Fibroblast of skin of left quadriceps (primary cell): ENCODE measurements at regions not wholly inside any gene's neighbourhood (a gene's known extent, or its start where the extent isn't known, plus 50 kb on each side); places are given as distances from the start of the nearest gene placed in this dataset.

ENCODE experiments used
- DNase-seq, 2 experiments: peaks; one replicate each; pipeline ENCODE4 v3.0.0-alpha.2; 2013; ENCODE audit warnings: low read depth in 2 of 2

DNA sequence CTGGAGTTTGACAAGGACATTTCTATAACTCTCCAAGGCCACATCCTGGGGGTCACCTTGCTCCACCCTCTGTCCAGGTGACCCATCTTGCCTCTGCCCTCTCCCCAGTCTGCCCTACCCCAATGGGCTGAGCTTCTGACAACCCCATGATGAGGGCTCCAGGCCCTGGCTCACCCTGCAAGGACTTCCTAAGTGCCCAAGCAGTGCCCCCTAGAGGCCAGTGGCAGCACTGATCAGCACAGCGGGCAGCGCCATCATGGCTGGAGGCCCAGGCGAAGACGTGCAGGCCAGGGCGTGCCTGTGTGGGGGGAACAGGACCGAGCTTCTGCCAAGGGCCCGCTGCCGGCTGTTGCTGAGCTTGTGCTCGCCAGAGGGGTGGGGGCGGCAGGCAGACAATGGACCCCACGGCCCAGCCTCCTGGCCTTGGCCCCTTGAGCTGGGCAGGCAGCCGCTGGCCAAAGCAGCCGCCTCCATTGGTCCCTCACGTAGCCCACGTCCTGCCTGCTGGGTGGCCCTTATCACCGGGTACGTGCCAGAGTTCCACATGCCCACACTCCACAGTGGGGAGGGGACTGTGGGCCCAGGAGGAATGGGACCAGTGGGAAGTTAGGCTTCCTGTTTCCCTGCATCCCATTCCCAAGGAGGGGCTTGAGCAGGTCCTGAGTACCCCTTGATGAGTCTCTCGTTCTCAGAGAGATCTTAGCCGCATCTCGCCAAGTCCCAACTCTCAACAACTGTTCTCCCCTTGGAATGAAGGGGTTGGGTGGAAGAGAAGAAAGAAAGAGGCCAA lies 64.3 kb downstream of the MRPL14 start:
- DNase-seq: no peak

DNA sequence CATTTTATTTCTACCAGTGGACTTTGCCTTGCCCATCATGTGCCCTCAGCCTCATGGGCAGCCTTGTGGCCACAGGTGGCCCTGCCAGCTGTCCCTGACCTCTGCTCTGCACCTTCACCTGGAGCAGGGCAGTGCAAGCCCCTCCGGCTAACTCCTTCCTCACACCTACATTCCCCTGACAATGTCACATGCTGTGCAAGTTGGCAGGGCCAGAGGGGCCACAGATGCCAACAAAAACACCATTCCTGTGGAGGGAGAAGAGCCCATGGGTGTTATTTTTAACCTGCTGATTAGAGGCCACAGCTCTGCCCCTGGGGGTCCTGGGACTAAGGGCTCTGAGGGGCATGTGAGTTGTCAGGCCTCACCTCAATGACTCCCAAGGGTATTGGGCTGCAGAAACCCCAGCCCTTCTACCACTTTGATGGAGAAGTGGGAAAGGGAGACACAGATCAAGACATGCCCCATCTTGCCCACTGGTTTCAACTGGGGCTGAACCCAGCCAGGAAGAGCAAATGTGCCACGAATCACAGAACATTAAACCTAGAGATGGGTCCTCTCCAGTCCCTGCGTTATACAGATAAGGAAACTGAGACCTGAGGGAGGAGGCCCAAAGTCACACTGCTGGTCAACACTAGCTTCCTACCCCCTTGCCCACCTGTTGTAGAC lies 65.0 kb downstream of the MRPL14 start:
- no peak for DNase-seq

DNA sequence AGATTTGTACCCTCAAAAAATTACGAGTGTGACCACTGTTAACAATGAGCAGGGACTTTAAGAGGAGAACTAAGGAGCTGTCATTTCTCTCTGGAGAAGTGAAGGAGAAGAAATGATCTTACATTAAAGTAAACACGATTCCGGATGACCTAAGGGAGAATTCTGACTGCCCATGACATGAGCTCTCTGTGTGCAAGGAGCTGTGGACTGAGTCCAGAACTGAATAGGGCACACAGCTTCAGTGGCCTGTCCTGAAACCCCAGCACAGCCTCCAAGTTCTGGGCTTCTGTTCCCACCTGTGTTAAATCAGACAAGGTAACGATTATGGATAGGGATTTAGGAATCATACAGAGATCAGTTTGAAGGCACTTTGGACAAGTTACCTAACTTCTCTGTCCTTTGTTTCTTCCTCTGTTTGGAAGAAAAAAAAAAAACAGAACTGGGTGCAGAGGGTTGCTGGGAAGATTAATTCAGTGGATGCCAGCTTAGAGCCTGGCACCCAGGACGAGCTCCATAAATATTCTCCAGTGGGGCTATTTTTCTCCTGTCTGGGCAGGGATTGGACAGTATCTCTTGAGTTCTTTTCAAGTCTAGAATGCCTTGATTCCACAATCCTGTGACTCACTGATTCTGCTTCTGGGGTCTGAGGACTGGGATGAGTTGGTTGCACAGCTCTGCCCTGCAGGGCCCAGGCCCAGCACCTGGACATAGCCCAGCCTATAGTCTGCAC lies 65.7 kb downstream of the MRPL14 start:
- DNase-seq: no peak

DNA sequence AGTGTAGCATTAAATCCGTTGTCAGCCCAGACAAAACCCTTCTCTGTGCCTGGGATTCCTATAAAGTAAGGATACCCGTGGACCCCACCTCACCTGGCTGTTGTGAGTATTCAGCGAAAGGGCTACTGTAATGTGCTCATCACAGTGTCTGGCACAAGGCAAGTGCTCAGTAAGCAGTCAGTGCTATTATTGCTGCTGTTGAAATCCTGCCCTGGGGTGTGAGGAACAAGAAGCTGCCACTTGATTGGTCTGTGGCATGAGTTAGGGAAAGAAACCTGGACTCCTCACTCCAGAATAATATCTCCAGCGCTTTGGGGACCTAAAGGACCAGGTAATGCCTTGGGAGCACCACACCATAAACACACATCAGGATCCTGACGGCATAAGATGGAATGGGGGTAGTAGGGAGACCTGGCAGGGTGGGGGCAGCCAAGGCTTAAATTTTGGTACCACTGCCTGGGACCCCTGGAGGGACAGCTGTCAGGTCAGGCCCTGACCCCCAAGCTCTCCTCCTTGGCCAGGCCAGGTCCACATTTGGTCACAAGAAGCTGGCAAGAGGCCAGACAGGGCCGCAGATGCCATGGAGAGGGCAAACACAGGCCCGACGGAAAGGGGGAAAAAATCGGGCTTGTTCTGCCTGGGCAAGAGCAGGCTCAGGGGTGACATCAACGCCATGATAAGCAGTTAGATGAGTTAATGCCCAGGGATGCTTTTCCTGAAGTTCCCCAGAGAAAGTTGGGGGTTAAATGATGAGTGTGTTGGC lies 66.5 kb downstream of the MRPL14 start:
- DNase-seq: no peak

DNA sequence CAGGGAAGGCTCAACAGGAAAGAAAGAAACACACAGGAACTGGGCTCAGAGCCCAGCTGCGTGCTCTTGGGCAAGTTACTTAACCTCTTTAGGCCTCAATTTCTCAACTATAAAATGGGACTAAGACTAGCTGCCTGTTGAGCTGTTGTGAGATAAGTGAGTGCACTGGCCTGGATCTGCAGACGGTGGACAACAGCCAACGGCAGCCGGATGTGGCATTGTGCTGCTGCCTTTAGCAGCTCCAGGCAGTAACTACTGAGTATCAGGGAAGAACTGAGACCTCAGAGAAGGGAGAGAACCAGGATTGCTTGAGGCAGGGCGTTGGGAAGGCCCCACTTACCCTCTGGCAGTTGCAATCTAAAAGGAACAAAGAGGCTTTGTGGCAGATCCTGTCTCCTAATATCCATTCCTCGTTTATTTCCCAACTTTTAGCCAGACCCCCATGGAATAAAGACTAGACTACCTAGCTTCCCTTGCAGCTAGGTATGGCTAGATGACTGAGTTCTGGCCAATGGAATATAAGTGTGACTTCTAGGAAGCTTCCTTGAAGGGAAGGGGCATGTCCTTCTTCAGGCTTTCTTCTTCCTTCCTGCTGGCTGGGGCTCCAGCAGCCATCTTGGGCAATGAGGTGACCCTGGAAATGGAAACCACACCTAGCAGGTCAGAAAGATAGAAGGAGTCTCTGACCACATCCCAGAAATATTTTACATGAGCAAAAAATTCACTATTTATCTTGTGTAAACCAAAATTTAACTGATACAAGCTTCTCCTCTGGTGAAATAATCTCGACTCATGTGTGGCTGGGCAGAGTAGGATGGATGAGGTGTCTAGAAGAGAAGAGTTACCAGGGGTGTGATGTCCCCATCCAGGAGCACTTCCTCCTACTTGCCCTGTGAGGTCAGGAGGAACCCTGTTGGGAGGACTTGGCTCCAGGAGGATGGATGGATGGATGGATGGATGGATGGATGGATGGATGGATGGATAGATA lies 67.6 kb downstream of the MRPL14 start:
- no peak for DNase-seq

DNA sequence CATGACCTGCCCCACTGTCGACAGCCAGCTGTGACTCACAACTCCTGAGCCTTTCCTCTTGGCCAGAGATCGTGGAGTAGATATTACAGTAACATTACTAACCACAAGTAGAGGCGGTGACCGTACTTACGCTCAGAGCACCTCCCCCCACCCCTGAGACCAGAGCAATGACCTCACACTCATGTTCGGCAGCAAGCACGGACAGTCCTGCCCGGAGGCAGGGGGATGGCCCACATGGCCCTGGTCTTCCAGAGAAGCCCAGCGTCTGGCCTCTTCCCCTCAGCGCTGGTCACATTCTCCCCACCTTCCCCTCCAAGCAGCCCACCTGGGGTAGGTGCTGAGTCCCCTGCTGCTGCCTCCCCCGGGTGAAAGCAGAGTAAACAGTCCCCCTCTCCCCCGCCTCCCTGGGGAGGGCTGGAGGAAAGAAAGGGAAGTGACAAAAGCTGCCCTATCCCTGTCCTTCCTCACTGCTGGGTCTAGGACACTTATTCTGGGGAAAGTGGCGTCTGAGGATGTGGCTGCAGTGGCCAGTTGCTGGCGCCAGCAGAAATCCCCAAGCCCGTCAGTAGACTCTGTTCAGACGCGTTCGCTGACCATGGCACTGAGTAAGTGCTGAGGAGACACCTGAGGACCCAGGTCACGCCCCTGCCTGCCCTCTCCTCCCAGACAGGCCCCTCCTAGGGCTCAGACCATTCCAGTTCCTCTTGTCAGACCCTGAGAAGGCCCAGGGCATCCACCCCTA lies 68.5 kb downstream of the MRPL14 start:
- DNase-seq: peak; percentile 86 to 87

DNA sequence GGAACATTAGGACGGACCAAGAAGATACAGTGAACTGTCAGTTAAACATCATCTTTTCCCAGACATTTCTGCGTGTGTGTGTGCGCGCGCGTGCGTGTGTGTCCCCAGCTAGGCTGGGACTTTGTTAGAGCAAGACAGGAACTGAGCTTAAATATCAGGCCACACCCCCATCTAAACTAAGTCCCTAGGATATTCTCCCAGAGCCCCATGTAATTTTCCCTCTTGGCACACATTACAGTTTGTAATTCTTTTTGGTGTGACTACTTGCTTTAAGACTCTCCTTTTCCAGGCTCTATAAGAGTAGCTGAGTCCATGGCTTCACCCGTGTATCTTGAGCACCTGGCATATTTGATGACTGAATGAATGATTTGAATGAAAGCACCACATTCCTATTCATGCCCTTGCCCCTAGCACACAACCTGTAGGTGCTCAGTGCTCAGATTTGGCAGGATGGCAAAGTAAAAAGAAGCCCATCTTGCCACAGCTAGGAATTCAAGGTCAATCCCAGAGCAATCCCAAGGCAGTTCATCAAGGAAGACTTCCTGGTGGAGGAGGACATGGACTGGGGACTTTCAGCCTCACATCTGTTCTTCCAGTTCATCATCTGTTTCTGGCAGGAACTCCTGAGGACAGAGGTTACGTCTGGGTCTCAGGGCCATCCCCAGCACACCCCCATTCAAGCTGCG lies 69.2 kb downstream of the MRPL14 start:
- no peak for DNase-seq

DNA sequence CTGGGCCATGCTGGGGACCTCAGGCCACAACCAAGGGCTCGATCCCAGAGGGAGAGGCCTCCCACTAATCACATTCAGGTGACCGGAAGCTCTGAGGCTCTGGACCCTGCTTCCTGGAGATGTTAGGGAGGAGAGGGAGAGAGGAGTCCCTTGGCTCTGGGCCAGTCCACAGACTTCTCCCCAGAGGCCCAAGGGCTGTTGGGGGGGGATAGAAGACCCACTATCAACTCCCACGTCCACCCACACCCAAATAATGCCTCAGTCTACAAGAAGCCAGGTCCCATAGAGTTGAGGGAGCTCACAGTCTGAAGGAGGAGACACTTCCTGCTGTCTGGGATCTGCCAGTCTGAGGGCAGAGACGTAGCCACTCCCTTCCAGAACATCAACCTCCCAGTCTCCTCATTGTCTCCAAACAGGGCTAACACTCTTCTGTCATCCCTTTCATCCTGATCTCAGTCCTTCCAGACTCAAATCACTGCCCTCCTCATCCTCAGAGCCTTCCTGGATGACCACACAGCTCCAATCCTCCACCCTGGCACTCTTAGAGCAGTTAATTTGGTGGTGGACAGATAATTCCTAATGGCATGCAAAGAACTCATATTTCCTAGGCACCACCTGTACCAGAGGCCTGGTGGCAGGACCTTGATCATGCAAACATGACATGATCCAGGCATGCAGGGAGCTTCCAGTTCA lies 69.9 kb downstream of the MRPL14 start:
- no peak for DNase-seq

DNA sequence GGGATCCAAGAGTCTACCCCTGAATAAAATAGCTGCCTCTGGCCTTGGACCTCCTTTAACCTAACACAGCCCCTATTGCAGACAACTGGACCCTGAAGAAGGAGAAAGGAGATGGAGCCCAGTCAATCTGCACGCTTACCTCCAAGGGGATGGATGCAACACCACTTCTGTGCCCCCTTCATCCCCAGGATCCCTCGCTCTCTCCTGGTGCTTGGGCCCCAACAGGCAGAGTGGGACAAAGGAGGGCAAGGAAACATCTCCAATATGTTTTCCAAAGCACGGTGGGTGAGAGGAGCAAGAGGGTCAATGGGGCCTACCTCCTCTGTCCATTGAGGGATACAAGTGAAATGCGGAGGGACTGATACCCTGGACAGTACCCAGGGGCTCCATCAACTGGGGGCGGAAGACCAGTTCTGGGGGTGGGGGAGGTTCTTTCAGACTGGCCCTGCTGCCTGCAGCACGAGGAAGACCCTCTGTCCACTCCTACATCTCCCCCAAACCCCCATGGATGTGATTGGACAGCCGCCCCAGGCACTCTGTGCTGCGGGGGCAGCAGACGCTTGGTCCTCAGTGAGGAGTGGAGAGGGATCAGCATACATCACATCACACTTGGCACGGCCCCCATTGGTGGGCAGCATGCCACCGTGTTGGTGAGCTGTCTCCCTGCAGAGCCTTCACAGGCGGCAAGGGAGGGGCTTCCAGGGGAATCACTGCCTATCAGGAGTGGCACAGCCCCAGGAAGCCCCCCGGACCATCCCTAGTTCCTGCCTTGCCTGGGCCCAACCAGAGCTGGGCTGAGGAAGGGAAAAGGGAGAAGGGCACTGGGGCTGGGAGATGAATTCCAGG lies 70.6 kb downstream of the MRPL14 start:
- peak; percentile 45 to 62 for DNase-seq

DNA sequence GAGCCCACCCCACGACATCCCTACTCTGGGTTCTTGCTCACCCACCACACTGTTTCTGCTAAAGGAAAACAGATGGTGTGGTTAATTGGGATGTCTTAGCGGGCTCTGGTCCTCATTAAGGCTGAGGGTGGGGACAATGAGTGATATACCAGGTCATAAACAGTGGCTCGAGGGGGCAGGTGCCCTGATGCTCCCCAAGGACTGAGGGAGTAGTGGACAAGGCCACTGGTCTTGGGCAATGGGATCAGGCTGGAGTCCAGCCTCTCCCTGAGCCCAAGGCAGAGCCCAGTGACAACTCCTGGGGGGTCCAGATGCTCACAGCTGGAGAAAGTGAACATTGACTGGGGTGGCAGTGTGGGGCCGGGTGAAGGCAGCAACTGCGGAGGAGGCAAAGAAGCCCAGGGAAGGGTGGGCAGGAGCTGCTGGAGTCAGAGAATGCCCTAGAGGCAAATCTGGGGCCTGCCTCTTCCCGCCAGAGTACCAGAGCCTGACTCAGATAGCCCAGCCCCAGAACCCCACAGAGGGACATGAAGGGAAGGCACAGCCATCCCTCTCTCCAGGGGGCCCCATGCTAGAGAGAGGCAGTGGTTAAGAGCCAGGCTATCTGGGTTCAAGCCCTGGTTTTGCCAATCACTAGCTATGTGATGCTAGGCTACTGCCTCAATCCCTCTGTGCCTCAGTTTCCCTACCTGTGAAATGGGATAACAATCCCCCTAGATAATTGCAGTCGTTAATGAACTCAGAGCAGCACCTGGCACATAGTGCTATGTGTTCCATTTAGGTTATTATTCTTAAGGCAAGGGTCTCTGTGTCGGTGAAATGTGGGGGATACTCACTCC lies 72.3 kb downstream of the MRPL14 start:
- DNase-seq: peak; percentile 77 to 78

DNA sequence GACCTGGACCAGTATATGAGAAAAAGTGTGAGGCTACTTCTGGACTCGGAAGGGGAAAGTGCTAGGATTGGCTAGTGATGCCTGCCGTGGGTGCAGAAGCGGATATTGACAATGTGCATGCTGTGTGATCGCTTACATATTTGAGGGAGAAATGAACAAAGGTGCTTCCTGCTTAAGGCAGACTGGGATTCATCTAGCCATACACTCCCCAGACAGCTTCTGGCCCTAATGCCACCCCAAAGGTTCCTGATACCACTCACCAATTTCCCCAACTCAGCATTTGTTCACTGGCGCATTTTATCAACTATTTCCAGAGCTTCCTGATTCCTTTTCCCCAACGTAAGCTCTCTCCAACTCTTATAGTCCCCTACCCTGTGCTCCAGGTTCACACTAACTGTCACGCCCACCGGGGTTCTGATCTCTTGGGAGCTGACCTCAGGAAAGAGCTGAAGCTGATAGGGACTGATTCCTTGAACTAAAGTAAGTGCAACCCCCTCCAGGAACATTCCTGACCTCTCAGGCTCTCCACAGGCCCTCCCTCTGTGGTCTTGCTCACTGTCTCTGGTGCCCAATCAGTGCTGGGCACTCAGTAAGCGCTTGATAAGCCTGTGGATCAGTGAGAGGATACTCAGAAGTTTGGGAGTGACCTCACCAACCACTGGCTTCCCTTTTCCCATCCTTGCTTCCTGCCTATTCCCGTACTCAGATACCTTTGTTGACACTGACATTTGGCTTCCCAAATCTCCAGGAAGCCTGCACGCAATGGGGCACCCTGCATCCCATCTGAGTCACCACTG lies 73.3 kb downstream of the MRPL14 start:
- DNase-seq: peak; percentile 80

DNA sequence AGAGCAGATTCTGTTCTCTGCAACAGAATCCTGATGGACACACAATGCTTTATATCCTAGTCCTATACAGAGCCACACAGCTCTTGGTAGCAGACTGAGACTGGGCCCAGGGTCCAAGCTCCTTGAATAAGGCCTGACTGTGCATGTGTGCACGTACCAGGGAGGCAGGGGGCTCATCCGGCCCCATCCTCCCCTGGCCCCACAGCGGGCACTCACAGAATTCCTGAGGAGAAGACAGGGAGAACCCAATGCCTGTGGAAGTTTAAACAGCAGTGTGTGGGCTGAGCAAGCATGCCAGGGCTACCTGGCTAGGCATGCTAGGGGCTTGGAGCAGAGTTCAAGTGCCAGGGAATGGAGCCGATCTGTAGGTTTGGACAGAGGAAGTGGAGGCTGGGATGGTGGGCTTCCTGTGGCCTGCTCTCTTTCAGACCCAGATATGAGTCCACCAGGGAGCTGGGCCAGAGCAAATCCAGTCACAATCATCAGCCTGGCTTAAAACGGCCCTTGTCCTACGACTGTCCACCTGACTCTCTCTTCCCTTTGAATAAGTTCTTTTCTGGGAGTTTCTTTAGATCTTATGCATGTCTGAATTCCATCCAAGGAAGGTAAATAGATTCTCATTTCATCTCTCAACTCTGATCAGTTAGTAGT lies 74.0 kb downstream of the MRPL14 start:
- no peak for DNase-seq

DNA sequence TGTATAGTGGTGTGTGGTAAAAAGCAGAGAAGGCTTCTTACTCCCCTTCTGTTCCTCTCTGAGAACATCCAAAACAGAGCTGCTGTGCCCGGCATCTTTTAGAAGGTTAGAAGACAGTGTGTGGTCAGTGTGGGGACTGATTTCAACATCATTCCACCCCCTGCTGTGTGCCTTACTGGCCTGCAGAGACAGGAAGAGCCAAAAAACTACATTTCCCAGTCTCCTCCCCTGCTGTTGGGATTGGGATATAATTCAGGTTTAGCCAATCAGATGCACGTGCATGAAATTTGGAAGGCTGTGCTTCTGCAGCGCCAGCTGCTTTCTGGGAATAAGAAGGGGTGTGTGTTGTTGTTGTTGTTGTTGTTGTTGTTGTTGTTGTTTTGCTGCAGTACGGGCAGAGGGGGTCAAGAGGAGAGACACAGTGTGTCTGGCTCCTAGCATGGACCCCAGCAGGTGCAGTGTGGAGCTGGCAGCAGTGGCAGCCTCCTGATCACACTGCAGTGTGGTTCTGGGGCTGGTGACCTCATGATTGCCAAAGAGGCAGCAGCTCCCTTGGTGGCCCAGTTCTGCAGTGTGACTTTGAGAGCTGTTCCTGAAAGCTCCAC lies 74.7 kb downstream of the MRPL14 start:
- DNase-seq: peak in 1 of 2 experiments; percentile 44

DNA sequence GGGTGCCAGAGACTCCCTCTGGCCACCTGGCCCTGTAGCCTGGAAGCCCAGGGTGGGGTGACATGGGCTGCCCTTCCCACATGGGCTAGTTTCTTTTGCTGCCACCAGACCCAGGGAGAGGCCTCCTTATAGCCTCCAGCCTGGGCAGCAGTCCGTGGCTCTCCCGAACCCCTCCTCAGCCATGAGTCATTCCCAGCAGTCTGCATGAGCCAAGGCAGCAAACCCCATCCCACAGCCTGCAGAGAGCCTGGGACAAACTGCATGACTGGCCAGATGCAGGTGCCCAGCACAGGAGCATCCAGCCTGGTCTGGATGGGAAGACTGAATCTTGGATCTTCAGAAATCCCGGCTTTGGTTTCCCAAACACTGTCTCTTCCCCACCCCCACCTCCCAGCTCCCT lies 75.7 kb downstream of the MRPL14 start:
- DNase-seq: peak in 1 of 2 experiments; percentile 39

DNA sequence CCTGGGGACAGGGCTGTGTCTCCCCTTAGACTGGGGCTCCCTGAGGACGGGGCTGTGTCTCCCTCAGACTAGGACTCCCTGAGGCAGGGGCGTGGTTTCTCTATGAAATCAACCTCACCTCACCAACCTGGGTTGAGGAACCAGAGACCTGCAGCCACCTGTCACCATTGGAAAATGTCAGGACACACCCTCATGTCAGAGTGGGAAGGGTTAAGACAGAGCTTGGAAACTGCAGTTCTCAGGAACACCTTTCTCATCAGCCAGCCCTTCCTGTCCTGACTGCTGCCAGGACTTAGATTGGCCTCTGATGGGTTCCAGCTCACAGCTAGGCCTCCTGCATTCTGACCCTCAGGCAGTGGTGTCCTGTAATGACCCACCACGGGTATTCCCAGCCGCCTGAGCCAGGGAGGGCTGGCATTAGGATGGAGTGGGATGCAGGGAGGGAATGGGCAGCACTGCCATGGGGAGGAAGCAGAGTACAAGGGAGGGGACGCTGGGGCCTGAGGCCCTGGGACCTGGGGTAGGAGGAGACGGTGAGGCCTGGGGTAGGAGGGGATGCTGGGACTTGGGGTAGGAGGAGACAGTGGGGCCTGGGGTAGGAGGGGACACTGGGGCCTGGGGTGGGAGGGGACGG lies 76.3 kb downstream of the MRPL14 start:
- no peak for DNase-seq
